Trophoblast cell (in vitro differentiated cells and primary cell): ENCODE measurements at regions not wholly inside any gene's neighbourhood (a gene's known extent, or its start where the extent isn't known, plus 50 kb on each side); places are given as distances from the start of the nearest gene placed in this dataset.

ENCODE experiments used
- DNase-seq, 2 donors: peaks; one replicate each; pipeline ENCODE4 v3.0.0-alpha.2; 2016
- H2AFZ ChIP-seq: 2 replicates; pipeline ENCODE4 v1.6.1; 2013; ENCODE audit warnings: low read length, moderate library complexity, mild to moderate bottlenecking; ENCODE audit not compliant: insufficient read depth, poor library complexity
- H2AK5ac ChIP-seq: 2 replicates; pipeline ENCODE4 v1.6.1; 2013; ENCODE audit warnings: mild to moderate bottlenecking, low read length
- H2BK120ac ChIP-seq: 2 replicates; pipeline ENCODE4 v1.6.1; 2013; ENCODE audit warnings: low read length, mild to moderate bottlenecking, moderate library complexity; ENCODE audit not compliant: insufficient read depth, poor library complexity
- H2BK12ac ChIP-seq: 2 replicates; pipeline ENCODE4 v1.6.1; 2013; ENCODE audit warnings: mild to moderate bottlenecking, low read length, moderate library complexity
- H2BK5ac ChIP-seq: 2 replicates; pipeline ENCODE4 v1.6.1; 2013; ENCODE audit warnings: low read length, low read depth, moderate library complexity, mild to moderate bottlenecking; ENCODE audit not compliant: poor library complexity
- H3K14ac ChIP-seq: 2 replicates; pipeline ENCODE4 v1.6.1; 2013; ENCODE audit warnings: mild to moderate bottlenecking, low read length
- H3K18ac ChIP-seq: 2 replicates; pipeline ENCODE4 v1.6.1; 2013; ENCODE audit warnings: mild to moderate bottlenecking, low read length
- H3K23ac ChIP-seq: 2 replicates; pipeline ENCODE4 v1.6.1; 2013; ENCODE audit warnings: low read length
- H3K27ac ChIP-seq: 2 replicates; pipeline ENCODE4 v1.5.1; 2013; ENCODE audit warnings: low read depth, mild to moderate bottlenecking, inconsistent platforms, low read length, moderate library complexity
- H3K27me3 ChIP-seq: 2 replicates; pipeline ENCODE4 v1.6.1; 2013; ENCODE audit warnings: inconsistent platforms, mild to moderate bottlenecking, low read length, moderate library complexity; ENCODE audit not compliant: insufficient read depth
- H3K36me3 ChIP-seq, 2 experiments: 1 replicate in 1 of 2; 2 replicates in 1 of 2; pipeline ENCODE4 v1.6.1; 2013; ENCODE audit warnings: low read length in 2 of 2, mild to moderate bottlenecking in 2 of 2, moderate library complexity in 1 of 2; ENCODE audit not compliant: insufficient read depth in 2 of 2, control insufficient read depth in 1 of 2
- H3K4ac ChIP-seq: 2 replicates; pipeline ENCODE4 v1.6.1; 2013; ENCODE audit warnings: low read depth, mild to moderate bottlenecking, low read length, moderate library complexity
- H3K4me1 ChIP-seq, 2 experiments: 1 replicate in 1 of 2; 2 replicates in 1 of 2; pipeline ENCODE4 v1.6.1; 2013; ENCODE audit warnings: low read length in 2 of 2, mild to moderate bottlenecking in 2 of 2, moderate library complexity in 1 of 2; ENCODE audit not compliant: insufficient read depth in 2 of 2, control insufficient read depth in 1 of 2
- H3K4me2 ChIP-seq: 2 replicates; pipeline ENCODE4 v1.6.1; 2013; ENCODE audit warnings: inconsistent platforms, mild to moderate bottlenecking, low read length, moderate library complexity
- H3K4me3 ChIP-seq: 2 replicates; pipeline ENCODE4 v1.5.1; 2013; ENCODE audit warnings: mild to moderate bottlenecking, low read depth, low read length, inconsistent platforms
- H3K79me1 ChIP-seq: one replicate; pipeline ENCODE4 v1.6.1; 2013; ENCODE audit warnings: low read length
- H3K79me2 ChIP-seq: 2 replicates; pipeline ENCODE4 v1.6.1; 2013; ENCODE audit warnings: low read length, mild to moderate bottlenecking; ENCODE audit not compliant: control insufficient read depth, insufficient read depth, poor library complexity
- H3K9ac ChIP-seq: 2 replicates; pipeline ENCODE4 v1.6.1; 2013; ENCODE audit warnings: mild to moderate bottlenecking, low read length
- H3K9me3 ChIP-seq: 2 replicates; pipeline ENCODE4 v1.6.1; 2013; ENCODE audit warnings: low read depth, mild to moderate bottlenecking, control low read depth, inconsistent platforms, low read length; ENCODE audit not compliant: insufficient read depth
- H4K12ac ChIP-seq: 2 replicates; pipeline ENCODE4 v1.6.1; 2013; ENCODE audit warnings: low read depth, mild to moderate bottlenecking, low read length, moderate library complexity
- H4K8ac ChIP-seq: 2 replicates; pipeline ENCODE4 v1.6.1; 2013; ENCODE audit warnings: low read depth, mild to moderate bottlenecking, low read length, moderate library complexity
- H4K91ac ChIP-seq: one replicate; pipeline ENCODE4 v1.6.1; 2013; ENCODE audit warnings: low read depth, mild to moderate bottlenecking, low read length, moderate library complexity
- WGBS: extraction: QIAGEN DNeasy Blood & Tissue Kit; methylation state at CpG from one replicate; pipeline ENCODE4 v1.1.7; 2013; ENCODE audit warnings: missing lambda C conversion rate; ENCODE audit not compliant: insufficient read length, insufficient coverage; ENCODE audit errors: extremely low coverage; 5-methylcytosine and 5-hydroxymethylcytosine counted together

GRCh38 chr11:91802475-91802874 lies 422.1 kb upstream of the FAT3 start:
- H3K79me2 ChIP-seq: peaks cover 2% of the 10 kb centered on the region
- H3K27me3 ChIP-seq: no peaks in the 10 kb centered on the region
- H2BK12ac ChIP-seq: peak overlapping the region; percentile 97
- H3K4me2 ChIP-seq: no peak overlapping the region
- no peak overlapping the region for H3K23ac ChIP-seq
- WGBS: no CpG with 5 or more reads among the region's 6 CpGs
- peak overlapping the region; percentile 29 for H3K14ac ChIP-seq
- peak overlapping the region; percentile 36 for H3K27ac ChIP-seq
- peak overlapping the region; percentile 43 for H2BK5ac ChIP-seq
- H3K4me3 ChIP-seq: no peak overlapping the region
- H4K12ac ChIP-seq: no peak overlapping the region
- no peak for DNase-seq
- H3K4ac ChIP-seq: peak overlapping the region; percentile 14
- peak overlapping the region; percentile 46 for H3K18ac ChIP-seq
- H3K4me1 ChIP-seq: peaks cover 0 to 11% of the 10 kb centered on the region in 2 experiments
- peaks cover 3% of the 10 kb centered on the region for H3K9me3 ChIP-seq
- no peaks in the 10 kb centered on the region for H3K36me3 ChIP-seq
- H3K79me1 ChIP-seq: peaks cover 13% of the 10 kb centered on the region
- H2BK120ac ChIP-seq: peak overlapping the region; percentile 91
- no peak overlapping the region for H3K9ac ChIP-seq
- H2AFZ ChIP-seq: peak overlapping the region; percentile 68
- H2AK5ac ChIP-seq: no peak overlapping the region
- H4K91ac ChIP-seq: peak overlapping the region; percentile 94
- H4K8ac ChIP-seq: peak overlapping the region; percentile 76

GRCh38 chr11:91800208-91800914 lies 424.3 kb upstream of the FAT3 start:
- Histone ChIP-seq H3K4me2 (no peak overlapping the region), H3K4me3 (no peak overlapping the region), H2AK5ac (peak overlapping the region; percentile 45), H3K79me1 (peaks cover 13% of the 10 kb centered on the region), H3K36me3 (no peaks in the 10 kb centered on the region), H3K79me2 (peaks cover 2% of the 10 kb centered on the region), H3K27ac (no peak overlapping the region), H2BK120ac (no peak overlapping the region), H3K9me3 (peaks cover 3% of the 10 kb centered on the region), H4K91ac (peak overlapping the region; percentile 20), H3K14ac (no peak overlapping the region), H3K4ac (no peak overlapping the region), H3K18ac (no peak overlapping the region), H3K27me3 (no peaks in the 10 kb centered on the region), H2BK12ac (peak overlapping the region; percentile 72), H2AFZ (no peak overlapping the region), H2BK5ac (no peak overlapping the region), H4K8ac (no peak overlapping the region), H3K23ac (no peak overlapping the region), H4K12ac (no peak overlapping the region), H3K9ac (no peak overlapping the region), H3K4me1 (peaks cover 0 to 11% of the 10 kb centered on the region in 2 experiments)
- no CpG with 5 or more reads among the region's 9 CpGs for WGBS
- peak; percentile 33 to 58 for DNase-seq

GRCh38 chr11:91798240-91798639 lies 426.4 kb upstream of the FAT3 start:
- no peak overlapping the region for H3K4ac ChIP-seq
- WGBS: no CpG with 5 or more reads among the region's 7 CpGs
- peaks cover 13% of the 10 kb centered on the region for H3K79me1 ChIP-seq
- no peak overlapping the region for H3K4me2 ChIP-seq
- peaks cover 3% of the 10 kb centered on the region for H3K9me3 ChIP-seq
- DNase-seq: no peak
- peaks cover 2% of the 10 kb centered on the region for H3K79me2 ChIP-seq
- no peak overlapping the region for H2AFZ ChIP-seq
- H4K12ac ChIP-seq: no peak overlapping the region
- H2BK12ac ChIP-seq: no peak overlapping the region
- peaks cover 0 to 11% of the 10 kb centered on the region in 2 experiments for H3K4me1 ChIP-seq
- H2BK120ac ChIP-seq: no peak overlapping the region
- no peak overlapping the region for H2BK5ac ChIP-seq
- peak overlapping the region; percentile 45 for H4K91ac ChIP-seq
- no peak overlapping the region for H3K4me3 ChIP-seq
- no peak overlapping the region for H3K9ac ChIP-seq
- H2AK5ac ChIP-seq: peak overlapping the region; percentile 3
- H4K8ac ChIP-seq: no peak overlapping the region
- no peaks in the 10 kb centered on the region for H3K36me3 ChIP-seq
- no peak overlapping the region for H3K27ac ChIP-seq
- H3K27me3 ChIP-seq: no peaks in the 10 kb centered on the region
- no peak overlapping the region for H3K23ac ChIP-seq
- H3K14ac ChIP-seq: no peak overlapping the region
- H3K18ac ChIP-seq: no peak overlapping the region

GRCh38 chr11:91796999-91797398 lies 427.6 kb upstream of the FAT3 start:
- DNase-seq: no peak
- H3K27ac ChIP-seq: no peak overlapping the region
- H3K14ac ChIP-seq: no peak overlapping the region
- no peak overlapping the region for H3K23ac ChIP-seq
- no peak overlapping the region for H3K9ac ChIP-seq
- H3K4me2 ChIP-seq: no peak overlapping the region
- peaks cover 12% of the 10 kb centered on the region for H3K79me1 ChIP-seq
- H4K8ac ChIP-seq: no peak overlapping the region
- no peak overlapping the region for H2BK5ac ChIP-seq
- H4K12ac ChIP-seq: no peak overlapping the region
- no peak overlapping the region for H2AK5ac ChIP-seq
- H2BK120ac ChIP-seq: no peak overlapping the region
- H3K4ac ChIP-seq: no peak overlapping the region
- no peaks in the 10 kb centered on the region for H3K79me2 ChIP-seq
- peaks cover 3 to 8% of the 10 kb centered on the region in 2 experiments for H3K4me1 ChIP-seq
- no peaks in the 10 kb centered on the region for H3K36me3 ChIP-seq
- H3K27me3 ChIP-seq: no peaks in the 10 kb centered on the region
- H3K18ac ChIP-seq: no peak overlapping the region
- H2BK12ac ChIP-seq: no peak overlapping the region
- peaks cover 3% of the 10 kb centered on the region for H3K9me3 ChIP-seq
- H3K4me3 ChIP-seq: no peak overlapping the region
- H2AFZ ChIP-seq: no peak overlapping the region
- no peak overlapping the region for H4K91ac ChIP-seq
